Right lobe of liver (tissue), 4 donors: ENCODE measurements at regions not wholly inside any gene's neighbourhood (a gene's known extent, or its start where the extent isn't known, plus 50 kb on each side); places are given as distances from the start of the nearest gene placed in this dataset.

Experiments
- POLR2A ChIP-seq: fragments of 450-650 bp; IDR thresholded peaks from one replicate; pipeline ENCODE4 v1.6.1; 2017; ENCODE audit warnings: antibody characterized with exemption, mild to moderate bottlenecking
- TF ChIP-seq, protein P1 (sequence below), 4 donors: fragments of 200-600 bp in 3 of 4; fragments of 450-650 bp in 1 of 4; IDR thresholded peaks; one replicate each; pipeline versions ENCODE4 v1.5.1 to v1.8.0; 2016 to 2022; ENCODE audit warnings: antibody characterized with exemption in 4 of 4, mild to moderate bottlenecking in 2 of 4
- donor health status: DM: no; HTN: no; CAD: no.
- donor health status: DM: no; HTN: no; CAD: no.
- donor health status: DM: no; HTN: yes; CAD: no.

GRCh38 chr3:65166531-65166930 lies 478.7 kb upstream of the ADAMTS9 start:
- TF ChIP-seq, protein P1, sequence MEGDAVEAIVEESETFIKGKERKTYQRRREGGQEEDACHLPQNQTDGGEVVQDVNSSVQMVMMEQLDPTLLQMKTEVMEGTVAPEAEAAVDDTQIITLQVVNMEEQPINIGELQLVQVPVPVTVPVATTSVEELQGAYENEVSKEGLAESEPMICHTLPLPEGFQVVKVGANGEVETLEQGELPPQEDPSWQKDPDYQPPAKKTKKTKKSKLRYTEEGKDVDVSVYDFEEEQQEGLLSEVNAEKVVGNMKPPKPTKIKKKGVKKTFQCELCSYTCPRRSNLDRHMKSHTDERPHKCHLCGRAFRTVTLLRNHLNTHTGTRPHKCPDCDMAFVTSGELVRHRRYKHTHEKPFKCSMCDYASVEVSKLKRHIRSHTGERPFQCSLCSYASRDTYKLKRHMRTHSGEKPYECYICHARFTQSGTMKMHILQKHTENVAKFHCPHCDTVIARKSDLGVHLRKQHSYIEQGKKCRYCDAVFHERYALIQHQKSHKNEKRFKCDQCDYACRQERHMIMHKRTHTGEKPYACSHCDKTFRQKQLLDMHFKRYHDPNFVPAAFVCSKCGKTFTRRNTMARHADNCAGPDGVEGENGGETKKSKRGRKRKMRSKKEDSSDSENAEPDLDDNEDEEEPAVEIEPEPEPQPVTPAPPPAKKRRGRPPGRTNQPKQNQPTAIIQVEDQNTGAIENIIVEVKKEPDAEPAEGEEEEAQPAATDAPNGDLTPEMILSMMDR (IDR thresholded peaks at IDR 0.05) = no peak
- no peak for TF ChIP-seq POLR2A
